PC-9 (cell line): ENCODE measurements at regions not wholly inside any gene's neighbourhood (a gene's known extent, or its start where the extent isn't known, plus 50 kb on each side); places are given as distances from the start of the nearest gene placed in this dataset.

Source experiments
- BruUV-seq: library from RNA; stranded (reverse); fragments of 400-500 nt; replicated peaks from 2 replicates; lab custom pipeline; 2021; lab: Mats Ljungman, UMichigan
- CTCF ChIA-PET: fragments of 300-600 bp; sonication (Branson Sonifier 250); formaldehyde crosslinking; loops from one replicate; lab custom pipeline; 2022; ENCODE audit warnings: antibody characterized with exemption; lab: Charles Lee
- POLR2A ChIA-PET: fragments of 300-600 bp; sonication (Branson Sonifier 250); formaldehyde crosslinking; loops from one replicate; lab custom pipeline; 2022; ENCODE audit warnings: antibody characterized with exemption; ENCODE audit not compliant: unreplicated experiment; lab: Charles Lee
- DNase-seq, 2 experiments: peaks; one replicate each; pipeline versions ENCODE4 v3.0.0 to v3.0.0-alpha.2; 2015 to 2022; ENCODE audit warnings: mixed read lengths in 1 of 2
- H2AFZ ChIP-seq: fragments of 200-600 bp; sonication (generic); 2 replicates; pipeline ENCODE4 v1.8.1; 2017; ENCODE audit warnings: antibody characterized with exemption
- H3F3A ChIP-seq: fragments of 200-600 bp; sonication (generic); 2 replicates; pipeline ENCODE4 v1.8.1; 2017; ENCODE audit warnings: antibody characterized with exemption, mild to moderate bottlenecking, low read depth; ENCODE audit not compliant: insufficient read depth
- H3K27ac ChIP-seq: fragments of 200-600 bp; sonication (generic); 2 replicates; pipeline ENCODE4 v1.6.1; 2016; ENCODE audit warnings: mixed run types
- H3K27me3 ChIP-seq: fragments of 200-600 bp; sonication (generic); 2 replicates; pipeline ENCODE4 v1.6.1; 2016; ENCODE audit warnings: low read depth, mixed run types; ENCODE audit not compliant: insufficient read depth
- H3K36me3 ChIP-seq: fragments of 200-600 bp; sonication (generic); 2 replicates; pipeline ENCODE4 v1.6.1; 2016; ENCODE audit warnings: low read depth, mixed run types
- H3K4me1 ChIP-seq: fragments of 200-600 bp; sonication (generic); replicated peaks from 2 replicates; pipeline ENCODE4 v1.6.1; 2016; ENCODE audit warnings: mixed run types; ENCODE audit not compliant: insufficient read depth
- H3K4me2 ChIP-seq: fragments of 200-600 bp; sonication (generic); 2 replicates; pipeline ENCODE4 v1.6.1; 2017; ENCODE audit warnings: mixed run types
- H3K4me3 ChIP-seq: fragments of 200-600 bp; sonication (generic); 2 replicates; pipeline ENCODE4 v1.6.1; 2016; ENCODE audit warnings: mixed run types
- H3K79me2 ChIP-seq: fragments of 200-600 bp; sonication (generic); 2 replicates; pipeline ENCODE4 v1.6.1; 2017; ENCODE audit warnings: low read depth, mixed run types
- H3K9me2 ChIP-seq: fragments of 200-600 bp; sonication (generic); 2 replicates; pipeline ENCODE4 v1.8.1; 2017; ENCODE audit warnings: mild to moderate bottlenecking; ENCODE audit not compliant: insufficient read depth
- H3K9me3 ChIP-seq: fragments of 200-600 bp; sonication (generic); 2 replicates; pipeline ENCODE4 v1.8.1; 2016; ENCODE audit warnings: low read depth; ENCODE audit not compliant: insufficient read depth
- H4K20me1 ChIP-seq: fragments of 200-600 bp; sonication (generic); 2 replicates; pipeline ENCODE4 v1.8.1; 2017; ENCODE audit not compliant: insufficient read depth
- EZH2 ChIP-seq: fragments of 200-600 bp; sonication (generic); IDR thresholded peaks from 2 replicates; pipeline ENCODE4 v1.8.0; 2017; ENCODE audit warnings: antibody characterized with exemption, low read depth
- intact Hi-C: fragments of 100-400 bp; cut with micrococcal nuclease; formaldehyde crosslinking; loops from one replicate; pipeline ENCODE4 v1.10.0; 2022; ENCODE audit not compliant: unreplicated experiment
- TF ChIP-seq, protein P1 (sequence below): fragments of 200-600 bp; sonication (generic); conservative IDR thresholded peaks from 2 replicates; pipeline ENCODE4 v1.6.1; 2017; ENCODE audit warnings: mixed run types, antibody characterized with exemption, mild to moderate bottlenecking, moderate library complexity

DNA sequence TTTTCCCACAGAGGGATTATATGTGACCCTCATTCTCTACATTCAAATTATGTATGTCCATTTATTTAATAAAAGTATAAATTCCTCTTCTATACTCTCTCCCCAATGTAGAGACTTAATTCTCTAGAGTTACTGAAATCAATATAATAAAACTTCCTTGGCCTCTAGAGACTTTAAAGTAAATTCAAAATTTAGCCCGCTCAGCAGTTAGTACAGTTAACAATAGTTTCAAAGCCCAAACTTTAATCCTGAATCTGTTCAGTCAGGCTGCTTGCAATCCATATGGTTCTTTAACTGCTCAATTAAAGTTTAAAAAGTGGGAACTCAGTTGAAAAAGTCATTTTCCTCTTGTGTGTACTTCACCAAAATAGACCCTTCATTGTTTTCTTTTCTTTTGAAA, 2558.4 kb downstream of the ARAP2 start:
- no peak overlapping the region for H3K4me2 ChIP-seq
- no peaks in the 10 kb centered on the region for H3K27me3 ChIP-seq
- no peak overlapping the region for H2AFZ ChIP-seq
- no peaks in the 10 kb centered on the region for H3K36me3 ChIP-seq
- no peak overlapping the region for H3K27ac ChIP-seq
- ChIA-PET CTCF (no interaction called here), POLR2A (no interaction called here)
- no peak for DNase-seq
- no peaks in the 10 kb centered on the region for H3F3A ChIP-seq
- TF ChIP-seq EZH2: no peak
- TF ChIP-seq, protein P1, sequence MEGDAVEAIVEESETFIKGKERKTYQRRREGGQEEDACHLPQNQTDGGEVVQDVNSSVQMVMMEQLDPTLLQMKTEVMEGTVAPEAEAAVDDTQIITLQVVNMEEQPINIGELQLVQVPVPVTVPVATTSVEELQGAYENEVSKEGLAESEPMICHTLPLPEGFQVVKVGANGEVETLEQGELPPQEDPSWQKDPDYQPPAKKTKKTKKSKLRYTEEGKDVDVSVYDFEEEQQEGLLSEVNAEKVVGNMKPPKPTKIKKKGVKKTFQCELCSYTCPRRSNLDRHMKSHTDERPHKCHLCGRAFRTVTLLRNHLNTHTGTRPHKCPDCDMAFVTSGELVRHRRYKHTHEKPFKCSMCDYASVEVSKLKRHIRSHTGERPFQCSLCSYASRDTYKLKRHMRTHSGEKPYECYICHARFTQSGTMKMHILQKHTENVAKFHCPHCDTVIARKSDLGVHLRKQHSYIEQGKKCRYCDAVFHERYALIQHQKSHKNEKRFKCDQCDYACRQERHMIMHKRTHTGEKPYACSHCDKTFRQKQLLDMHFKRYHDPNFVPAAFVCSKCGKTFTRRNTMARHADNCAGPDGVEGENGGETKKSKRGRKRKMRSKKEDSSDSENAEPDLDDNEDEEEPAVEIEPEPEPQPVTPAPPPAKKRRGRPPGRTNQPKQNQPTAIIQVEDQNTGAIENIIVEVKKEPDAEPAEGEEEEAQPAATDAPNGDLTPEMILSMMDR: no peak
- no peaks in the 10 kb centered on the region for H3K9me3 ChIP-seq
- H4K20me1 ChIP-seq: no peaks in the 10 kb centered on the region
- BruUV-seq: no TSS peak
- H3K4me3 ChIP-seq: no peak overlapping the region
- no peaks in the 10 kb centered on the region for H3K9me2 ChIP-seq
- H3K4me1 ChIP-seq: no peaks in the 10 kb centered on the region
- intact Hi-C loops: no loop called here
- H3K79me2 ChIP-seq: no peaks in the 10 kb centered on the region

DNA sequence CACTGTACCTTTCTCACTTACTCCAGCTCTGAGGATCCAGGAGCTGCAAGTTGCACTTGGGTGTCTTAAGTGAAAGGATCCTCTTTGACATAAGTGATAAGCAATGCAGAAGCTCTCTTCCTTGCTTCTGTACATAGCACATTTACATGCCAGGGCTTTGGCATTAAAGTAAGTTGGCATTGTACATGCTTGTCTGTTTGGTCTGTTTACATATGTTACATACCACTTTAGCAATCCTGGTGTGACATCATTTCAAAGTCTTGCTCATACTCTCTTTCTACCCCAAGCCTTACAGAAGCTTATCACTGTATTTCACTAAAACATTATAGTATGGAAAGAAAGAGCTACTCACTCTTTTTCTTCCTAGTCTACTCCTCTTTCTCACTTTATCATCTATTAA, 2548.3 kb downstream of the ARAP2 start:
- no TSS peak for BruUV-seq

DNA sequence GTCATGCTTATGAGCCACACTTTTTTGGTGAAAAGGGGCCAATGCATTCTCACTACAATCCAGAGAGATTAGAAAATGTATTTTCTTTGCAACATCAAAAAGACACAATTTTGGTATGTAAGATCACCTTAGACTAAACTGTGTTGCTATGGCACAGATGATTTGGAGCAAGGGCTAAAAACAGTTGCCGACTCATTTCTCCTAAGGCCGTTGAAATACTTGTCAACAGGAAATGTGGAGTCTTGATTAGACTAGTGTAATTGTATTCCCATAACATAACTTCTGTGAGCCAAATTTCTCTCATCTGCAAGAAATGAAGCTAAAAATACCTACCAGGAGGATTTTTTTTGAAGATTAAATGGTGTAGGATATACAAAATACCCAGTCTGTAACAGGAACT, 2547.7 kb downstream of the ARAP2 start:
- DNase-seq: no peak
- Histone ChIP-seq H3K79me2 (no peaks in the 10 kb centered on the region), H4K20me1 (no peaks in the 10 kb centered on the region), H3K36me3 (no peaks in the 10 kb centered on the region), H3K9me3 (no peaks in the 10 kb centered on the region; the same call in 1 of the 2 replicates), H3F3A (no peaks in the 10 kb centered on the region), H3K9me2 (no peaks in the 10 kb centered on the region), H3K27ac (no peak overlapping the region), H2AFZ (no peak overlapping the region), H3K27me3 (no peaks in the 10 kb centered on the region), H3K4me2 (no peak overlapping the region), H3K4me1 (no peaks in the 10 kb centered on the region), H3K4me3 (no peak overlapping the region)
- TF ChIP-seq, protein P1: no peak
- TF ChIP-seq EZH2: no peak
- ChIA-PET POLR2A (no interaction called here), CTCF (no interaction called here)
- intact Hi-C loops: no loop called here
- BruUV-seq: no TSS peak

More for the DNA sequence above, 2548.3 kb downstream of the ARAP2 start:
- TF ChIP-seq, protein P1: no peak
- no peak for TF ChIP-seq EZH2
- no peaks in the 10 kb centered on the region for H3K9me2 ChIP-seq
- H4K20me1 ChIP-seq: no peaks in the 10 kb centered on the region
- H3K4me3 ChIP-seq: no peak overlapping the region
- H3K79me2 ChIP-seq: no peaks in the 10 kb centered on the region
- H2AFZ ChIP-seq: no peak overlapping the region
- H3K4me2 ChIP-seq: no peak overlapping the region
- no peak for DNase-seq
- H3K27me3 ChIP-seq: no peaks in the 10 kb centered on the region
- no peaks in the 10 kb centered on the region for H3K36me3 ChIP-seq
- intact Hi-C loops: no loop called here
- ChIA-PET POLR2A (no interaction called here), CTCF (no interaction called here)
- no peaks in the 10 kb centered on the region for H3K4me1 ChIP-seq
- H3F3A ChIP-seq: no peaks in the 10 kb centered on the region
- no peak overlapping the region for H3K27ac ChIP-seq
- no peaks in the 10 kb centered on the region for H3K9me3 ChIP-seq
